A204.1 (cell line): ENCODE measurements at regions not wholly inside any gene's neighbourhood (a gene's known extent, or its start where the extent isn't known, plus 50 kb on each side); places are given as distances from the start of the nearest gene placed in this dataset.

Experiments used
- FAIRE-seq: peaks from 2 replicates; lab custom pipeline; 2012; peaks lifted over from hg19 to GRCh38; lab: Jason Lieb, UNC

- FAIRE-seq, result no peak
Observed at GRCh38 chr5:166529200-166529599, 1762.2 kb upstream of the WWC1 start.

- FAIRE-seq, result no peak
Observed at GRCh38 chr5:166532456-166533220, 1758.8 kb upstream of the WWC1 start.

GRCh38 chr5:166535641-166536040 is 1755.8 kb upstream of the WWC1 start:
- no peak for FAIRE-seq

- no peak for FAIRE-seq
Observed at GRCh38 chr5:166540156-166540555, 1751.3 kb upstream of the WWC1 start.

GRCh38 chr5:166551384-166551783 is 1740.1 kb upstream of the WWC1 start:
- no peak for FAIRE-seq

GRCh38 chr5:166553778-166554177 is 1737.7 kb upstream of the WWC1 start:
- FAIRE-seq, result no peak

GRCh38 chr5:166561759-166562158 is 1729.7 kb upstream of the WWC1 start:
- no peak for FAIRE-seq

GRCh38 chr5:166562246-166562645 is 1729.2 kb upstream of the WWC1 start:
- no peak for FAIRE-seq

GRCh38 chr5:166566725-166567124 is 1724.7 kb upstream of the WWC1 start:
- no peak for FAIRE-seq

- FAIRE-seq, result no peak
Observed at GRCh38 chr5:166570865-166571264, 1720.6 kb upstream of the WWC1 start.

GRCh38 chr5:166571668-166572067 is 1719.8 kb upstream of the WWC1 start:
- FAIRE-seq, result no peak

GRCh38 chr5:166576323-166576722 is 1715.1 kb upstream of the WWC1 start:
- FAIRE-seq, result no peak

- FAIRE-seq, result no peak
Observed at GRCh38 chr5:166581826-166582225, 1709.6 kb upstream of the WWC1 start.

GRCh38 chr5:166582416-166582815 is 1709.0 kb upstream of the WWC1 start:
- no peak for FAIRE-seq

- FAIRE-seq, result no peak
Observed at GRCh38 chr5:166594567-166594966, 1696.9 kb upstream of the WWC1 start.

- no peak for FAIRE-seq
Observed at GRCh38 chr5:166595274-166595951, 1696.0 kb upstream of the WWC1 start.

- no peak for FAIRE-seq
Observed at GRCh38 chr5:166596043-166596442, 1695.4 kb upstream of the WWC1 start.

- FAIRE-seq, result no peak
Observed at GRCh38 chr5:166602271-166602670, 1689.2 kb upstream of the WWC1 start.

- FAIRE-seq, result no peak
Observed at GRCh38 chr5:166617507-166617906, 1673.9 kb upstream of the WWC1 start.

- no peak for FAIRE-seq
Observed at GRCh38 chr5:166618526-166618925, 1672.9 kb upstream of the WWC1 start.

- FAIRE-seq, result no peak
Observed at GRCh38 chr5:166624573-166624972, 1666.9 kb upstream of the WWC1 start.

GRCh38 chr5:166625210-166625865 is 1666.1 kb upstream of the WWC1 start:
- FAIRE-seq, result no peak

GRCh38 chr5:166637295-166637694 is 1654.2 kb upstream of the WWC1 start:
- FAIRE-seq, result no peak
